ENCODE measurements at regions not wholly inside any gene's neighbourhood (a gene's known extent, or its start where the extent isn't known, plus 50 kb on each side); places are given as distances from the start of the nearest gene placed in this dataset.

DNA sequence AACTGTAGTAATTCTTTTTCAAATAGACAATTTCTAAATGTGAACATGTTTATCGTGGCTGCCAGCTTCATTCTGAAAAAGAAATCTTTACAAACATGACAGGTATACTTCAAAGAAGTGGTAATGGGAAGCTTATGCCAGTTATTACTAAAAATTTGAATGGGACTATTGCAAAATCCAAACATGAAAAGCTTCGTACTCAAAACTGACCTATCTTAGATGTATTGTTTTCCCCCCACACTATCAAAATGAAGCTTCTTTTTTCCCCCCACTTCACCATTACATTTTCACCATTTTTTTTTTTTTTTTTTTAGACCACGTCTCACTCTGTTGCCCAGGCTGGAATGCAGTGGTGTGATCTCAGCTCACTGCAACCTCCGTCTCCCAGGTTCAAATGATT lies 50.4 kb upstream of the SERTAD2 start:
- no peak for DNase-seq (ENCODE audit: low read depth in 2 of 2)

DNA sequence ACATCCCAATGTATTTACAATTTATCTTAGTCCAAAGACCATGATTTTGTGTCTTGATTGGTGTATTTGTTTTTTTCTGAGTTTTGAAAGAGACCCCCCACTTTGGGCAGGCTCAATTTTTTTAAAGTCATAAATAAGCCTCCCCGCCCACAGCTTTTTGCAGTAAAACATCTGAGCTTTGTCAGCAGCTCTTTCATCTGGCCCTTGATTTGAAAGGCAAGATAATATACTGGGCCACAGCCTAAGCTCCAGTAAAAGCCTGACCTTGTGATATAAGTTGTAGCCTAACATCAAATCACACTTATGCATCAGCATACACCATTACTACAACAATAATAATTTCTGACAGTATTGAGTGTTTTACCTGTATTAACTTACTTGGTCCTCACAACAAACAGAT lies 51.3 kb upstream of the SERTAD2 start:
- DNase-seq (ENCODE audit: low read depth in 2 of 2) = no peak

GRCh38 chr2:64707276-64707675 lies 53.6 kb upstream of the SERTAD2 start:
- no peak for DNase-seq (ENCODE audit: low read depth in 2 of 2)

GRCh38 chr2:64708829-64709228 lies 55.1 kb upstream of the SERTAD2 start:
- no peak for DNase-seq (ENCODE audit: low read depth in 2 of 2)

- no peak for DNase-seq (ENCODE audit: low read depth in 2 of 2)
Measured at GRCh38 chr2:64711252-64711800, 57.6 kb upstream of the SERTAD2 start.

- no peak for DNase-seq (ENCODE audit: low read depth in 2 of 2)
Measured at GRCh38 chr2:64713686-64714085, 60.0 kb upstream of the SERTAD2 start.

DNA sequence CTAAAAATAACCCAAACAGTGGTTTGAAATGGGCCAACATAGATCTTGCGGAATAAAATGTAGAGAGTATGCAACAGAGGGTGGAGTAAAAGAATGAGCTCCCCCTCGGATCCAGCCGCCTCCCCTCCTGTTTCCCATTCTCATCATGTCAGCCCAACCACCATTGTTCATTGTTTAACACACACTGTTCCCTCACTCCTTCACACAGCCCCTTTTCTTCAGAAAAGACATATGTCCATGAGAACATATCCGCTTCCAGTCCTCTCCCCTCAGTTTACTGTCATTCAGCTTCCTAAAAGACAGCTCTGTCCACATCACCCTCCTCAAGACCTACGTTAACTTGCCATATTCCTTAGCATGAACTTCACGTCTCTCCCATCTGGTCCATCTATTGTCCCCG lies 62.9 kb upstream of the SERTAD2 start:
- DNase-seq (ENCODE audit: low read depth in 2 of 2) = no peak

DNA sequence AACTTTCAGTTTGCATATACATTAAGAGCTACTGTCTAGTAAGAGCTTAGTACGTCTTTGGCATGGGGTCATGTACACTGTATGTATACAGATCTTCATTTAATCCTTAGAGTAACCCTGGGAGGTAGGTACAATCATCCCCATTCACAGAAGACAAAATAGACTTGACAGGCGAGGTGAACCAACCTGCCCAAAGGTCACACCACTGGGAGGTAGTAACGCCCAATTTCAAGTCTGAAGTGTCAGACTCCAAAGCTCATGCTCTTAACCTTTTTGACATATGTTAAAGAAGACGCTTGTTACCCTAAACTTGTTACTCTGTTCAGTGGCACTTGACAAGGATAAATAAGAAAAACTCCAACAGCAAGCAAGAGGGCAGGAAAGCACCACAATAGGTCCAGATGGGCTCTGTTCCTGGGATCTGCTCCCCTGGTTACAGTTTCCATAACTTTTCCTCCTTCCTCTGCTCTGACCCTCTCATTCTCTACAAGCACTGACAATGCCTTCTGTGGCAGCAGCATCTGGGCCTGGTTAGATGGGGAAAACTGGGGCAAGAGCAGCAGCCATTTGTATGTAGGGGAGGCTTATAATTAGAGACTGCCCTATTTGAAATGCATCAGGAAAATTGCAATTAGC lies 64.7 kb upstream of the SERTAD2 start:
- no peak for DNase-seq (ENCODE audit: low read depth in 2 of 2)

GRCh38 chr2:64720535-64721319 lies 67.0 kb upstream of the SERTAD2 start:
- no peak for DNase-seq (ENCODE audit: low read depth in 2 of 2)

DNA sequence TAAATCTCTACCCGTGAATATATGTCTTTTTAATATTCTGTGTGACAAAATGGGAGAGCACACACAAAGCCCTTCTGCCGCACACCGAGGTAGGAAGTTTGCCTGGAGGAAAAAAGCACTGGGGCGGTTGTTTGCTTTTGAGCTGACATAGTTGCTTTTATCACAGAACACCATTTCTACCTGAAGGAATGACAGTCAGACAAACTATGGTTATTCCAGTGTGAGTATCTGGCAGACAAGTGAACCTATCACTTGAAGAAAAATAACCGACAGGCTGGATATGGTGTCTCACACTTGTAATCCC lies 67.6 kb upstream of the SERTAD2 start:
- no peak for DNase-seq (ENCODE audit: low read depth in 2 of 2)

GRCh38 chr2:64722291-64723044 lies 68.8 kb upstream of the SERTAD2 start:
- DNase-seq (ENCODE audit: low read depth in 2 of 2) = no peak

- DNase-seq (ENCODE audit: low read depth in 2 of 2) = no peak
Measured at GRCh38 chr2:64727013-64727767, 73.5 kb upstream of the SERTAD2 start.

GRCh38 chr2:64727843-64728463 lies 74.2 kb upstream of the SERTAD2 start:
- DNase-seq (ENCODE audit: low read depth in 2 of 2) = no peak

DNA sequence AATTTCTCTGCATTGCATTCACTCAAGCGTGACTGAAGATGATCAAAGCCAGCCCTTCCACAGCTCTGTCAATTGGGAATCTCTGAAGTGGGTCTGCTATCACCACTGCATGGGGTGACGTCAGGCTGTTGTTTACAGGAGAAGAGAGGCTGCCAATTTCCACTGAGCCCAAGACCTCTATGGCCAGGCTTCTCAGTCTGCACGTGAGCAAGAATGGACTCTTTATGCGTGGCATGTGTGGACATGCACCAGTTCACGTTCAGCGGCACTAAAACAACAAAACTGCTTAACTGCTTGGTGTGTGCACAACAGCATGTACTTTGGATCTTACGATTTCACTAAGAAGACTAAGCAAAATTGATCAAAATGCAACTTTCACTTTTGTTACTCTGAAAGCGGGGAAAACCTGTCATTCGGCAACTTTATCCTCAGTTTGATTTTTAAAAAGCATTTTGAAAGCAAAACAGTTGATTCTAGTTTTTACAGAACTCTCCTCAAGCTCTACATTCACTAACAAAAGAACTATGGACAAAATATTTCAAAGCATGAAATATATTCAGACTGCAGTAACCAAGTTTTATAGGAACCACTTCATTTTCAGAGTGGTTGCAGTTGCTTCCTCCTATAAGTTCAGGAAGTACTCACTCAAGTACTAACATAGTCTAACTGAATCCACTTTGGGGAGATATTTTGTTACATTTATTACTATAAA lies 77.0 kb upstream of the SERTAD2 start:
- peak in 1 of 2 experiments; percentile 7 for DNase-seq (ENCODE audit: low read depth in 2 of 2)

DNA sequence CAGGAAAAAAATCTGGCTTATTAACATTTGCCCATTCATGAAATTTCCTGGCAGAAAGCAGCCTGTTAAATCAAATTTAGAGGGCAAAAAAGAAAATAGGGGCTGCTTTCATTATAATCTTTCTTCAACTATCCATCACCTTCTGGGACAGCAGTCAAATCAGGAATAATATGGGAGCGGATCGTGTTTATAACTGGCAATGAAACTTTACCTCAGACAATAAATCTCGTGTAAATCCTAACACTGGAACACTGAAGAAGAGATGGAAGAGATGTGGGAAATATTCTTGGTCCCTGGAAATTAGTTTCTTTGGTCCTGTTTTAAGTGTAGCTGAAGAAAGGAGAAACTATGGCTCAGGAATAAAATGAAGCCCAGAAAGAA lies 77.5 kb upstream of the SERTAD2 start:
- no peak for DNase-seq (ENCODE audit: low read depth in 2 of 2)

- DNase-seq (ENCODE audit: low read depth in 2 of 2) = no peak
Measured at GRCh38 chr2:64731746-64732145, 78.0 kb upstream of the SERTAD2 start.

- no peak for DNase-seq (ENCODE audit: low read depth in 2 of 2)
Measured at GRCh38 chr2:64732146-64732545, 78.4 kb upstream of the SERTAD2 start.

DNA sequence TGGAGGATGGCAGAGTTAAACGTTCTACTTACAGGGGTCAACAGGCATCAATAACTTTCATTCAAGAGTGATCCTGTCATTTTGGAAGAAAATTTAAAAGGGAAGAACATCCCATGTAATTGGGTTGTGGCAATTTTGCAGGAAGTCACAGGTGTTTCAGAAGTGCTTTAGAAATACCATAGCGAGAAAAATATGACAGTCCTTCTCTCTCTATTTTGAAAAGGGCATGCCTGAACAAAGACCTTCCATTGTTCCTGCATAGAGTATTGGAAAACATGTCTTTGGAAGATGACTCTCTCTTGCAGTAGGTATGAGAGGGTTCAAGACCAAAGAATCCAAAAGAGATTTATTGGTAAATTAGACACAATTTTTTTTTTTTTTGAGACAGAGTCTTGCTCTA lies 81.8 kb upstream of the SERTAD2 start:
- DNase-seq (ENCODE audit: low read depth in 2 of 2) = no peak

- DNase-seq (ENCODE audit: low read depth in 2 of 2) = no peak
Measured at GRCh38 chr2:64737547-64737946, 83.8 kb upstream of the SERTAD2 start.

DNA sequence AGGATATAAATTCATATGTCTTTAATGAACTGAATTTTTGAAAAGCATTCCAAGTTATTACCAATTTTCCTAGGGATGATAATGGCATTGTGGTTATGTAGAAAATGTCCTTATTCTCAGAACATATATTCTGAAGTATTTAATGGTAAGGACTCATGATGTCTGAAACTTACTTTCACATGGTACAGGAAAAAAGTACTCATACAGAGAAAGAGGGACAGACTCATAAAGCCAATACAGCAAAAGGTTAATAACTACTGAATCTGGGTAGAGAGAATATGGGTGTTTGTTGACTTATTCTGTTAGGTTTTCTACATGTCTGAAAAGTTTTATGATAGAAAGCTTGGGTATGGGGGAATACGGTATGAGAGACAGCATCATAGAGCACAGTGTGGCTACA lies 84.3 kb upstream of the SERTAD2 start:
- DNase-seq (ENCODE audit: low read depth in 2 of 2) = no peak

DNA sequence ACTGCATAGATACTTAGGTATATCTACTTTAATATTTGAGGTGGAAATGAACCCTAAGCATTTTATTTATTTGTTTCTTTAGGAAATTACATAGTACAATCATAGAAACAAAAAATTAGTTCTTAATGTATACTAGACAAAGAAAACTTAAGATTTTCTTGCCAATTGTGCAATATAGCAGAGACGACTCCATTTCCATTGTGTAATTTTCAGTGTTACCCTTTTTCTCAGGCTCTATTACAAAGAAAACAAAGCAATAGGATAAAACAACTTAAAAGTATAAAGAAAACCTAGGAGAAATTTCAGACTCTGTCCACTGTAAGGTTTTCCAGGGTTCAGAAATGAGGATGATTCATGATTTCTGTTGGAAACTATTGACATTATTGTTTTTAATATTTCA lies 89.0 kb upstream of the SERTAD2 start:
- DNase-seq (ENCODE audit: low read depth in 2 of 2) = no peak
